ENCODE measurements at regions not wholly inside any gene's neighbourhood (a gene's known extent, or its start where the extent isn't known, plus 50 kb on each side); places are given as distances from the start of the nearest gene placed in this dataset.

DNA sequence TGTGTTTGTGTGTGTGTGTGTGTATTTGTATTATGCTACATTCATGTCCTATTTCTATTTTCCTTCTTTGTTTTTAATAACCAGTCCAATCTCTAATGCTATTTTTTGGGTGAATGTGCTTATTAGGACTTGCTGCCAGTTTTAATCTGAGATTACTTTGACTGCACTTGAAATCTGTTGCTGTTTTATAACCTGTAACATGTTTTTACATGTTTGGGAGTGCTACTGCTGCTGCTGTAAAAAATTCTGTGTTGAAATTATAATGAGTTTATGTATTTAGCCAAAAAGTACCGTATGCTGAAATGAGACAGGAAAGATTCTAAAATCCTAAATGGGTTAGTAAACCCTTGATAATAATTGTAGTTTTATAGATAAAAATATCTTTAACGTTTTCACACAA lies 104.7 kb upstream of the SSBP2 start:
- H3K9ac ChIP-seq (ENCODE audit: low read length): no peak overlapping the region
- no peak overlapping the region for H3K4me3 Mint-ChIP-seq
- H2AFZ ChIP-seq (ENCODE audit: insufficient read depth, low read depth, low read length, poor library complexity, severe bottlenecking): no peak overlapping the region

DNA sequence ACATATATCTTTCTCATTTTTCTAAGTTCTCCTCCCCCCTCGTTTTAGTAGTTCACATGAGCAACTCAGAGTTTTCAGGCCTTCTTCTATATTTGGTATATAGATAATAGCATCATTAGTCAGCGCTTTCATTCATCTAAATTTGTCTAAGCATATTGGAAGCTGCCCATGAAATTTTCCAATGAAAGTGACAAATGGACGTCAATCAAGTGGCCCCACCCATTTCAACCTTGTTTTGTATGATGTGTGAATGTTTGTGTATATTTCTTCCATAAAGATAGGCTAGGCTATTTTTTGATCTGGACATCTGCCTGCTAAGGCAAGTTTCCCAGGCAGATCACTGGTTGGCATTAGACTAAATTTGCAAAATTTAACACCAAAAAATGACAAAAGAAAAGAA lies 104.0 kb upstream of the SSBP2 start:
- TF ChIP-seq EZH2 (IDR thresholded peaks at IDR 0.05; ENCODE audit: borderline replicate concordance, insufficient read depth, low read depth, low read length, poor library complexity, severe bottlenecking): no peak
- TF ChIP-seq, protein P1, sequence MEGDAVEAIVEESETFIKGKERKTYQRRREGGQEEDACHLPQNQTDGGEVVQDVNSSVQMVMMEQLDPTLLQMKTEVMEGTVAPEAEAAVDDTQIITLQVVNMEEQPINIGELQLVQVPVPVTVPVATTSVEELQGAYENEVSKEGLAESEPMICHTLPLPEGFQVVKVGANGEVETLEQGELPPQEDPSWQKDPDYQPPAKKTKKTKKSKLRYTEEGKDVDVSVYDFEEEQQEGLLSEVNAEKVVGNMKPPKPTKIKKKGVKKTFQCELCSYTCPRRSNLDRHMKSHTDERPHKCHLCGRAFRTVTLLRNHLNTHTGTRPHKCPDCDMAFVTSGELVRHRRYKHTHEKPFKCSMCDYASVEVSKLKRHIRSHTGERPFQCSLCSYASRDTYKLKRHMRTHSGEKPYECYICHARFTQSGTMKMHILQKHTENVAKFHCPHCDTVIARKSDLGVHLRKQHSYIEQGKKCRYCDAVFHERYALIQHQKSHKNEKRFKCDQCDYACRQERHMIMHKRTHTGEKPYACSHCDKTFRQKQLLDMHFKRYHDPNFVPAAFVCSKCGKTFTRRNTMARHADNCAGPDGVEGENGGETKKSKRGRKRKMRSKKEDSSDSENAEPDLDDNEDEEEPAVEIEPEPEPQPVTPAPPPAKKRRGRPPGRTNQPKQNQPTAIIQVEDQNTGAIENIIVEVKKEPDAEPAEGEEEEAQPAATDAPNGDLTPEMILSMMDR (IDR thresholded peaks at IDR 0.05): no peak
- POLR2A ChIA-PET: no interaction called here
- peaks cover 36% of the 10 kb centered on the region for H3K4me1 Mint-ChIP-seq
- WGBS (ENCODE audit: insufficient coverage): no CpG with 5 or more reads among the region's 3 CpGs
- DNase-seq (no peak), ATAC-seq (ENCODE audit: low read depth) (no peak)
- H3K27ac ChIP-seq (ENCODE audit: low read length in 2 of 2): no peak overlapping the region
- H3K4me2 ChIP-seq (replicated peaks; ENCODE audit: low read depth, low read length, poor library complexity, severe bottlenecking): no peak overlapping the region
- H3K9ac ChIP-seq (ENCODE audit: low read length): no peak overlapping the region
- peak overlapping the region; percentile 6 for H3K27ac Mint-ChIP-seq
- no peak overlapping the region for H3K4me3 Mint-ChIP-seq
- H3K4me3 ChIP-seq (ENCODE audit: control extremely low read depth in 1 of 5, extremely low read depth in 1 of 5, insufficient read depth in 1 of 5, low read depth in 2 of 5, low read length in 4 of 5): no peak overlapping the region
- peaks cover 22 to 28% of the 10 kb centered on the region in 2 donors for H3K4me1 ChIP-seq (ENCODE audit: control insufficient read depth in 2 of 2, insufficient read depth in 2 of 2, low read length in 2 of 2)
- H3K27me3 Mint-ChIP-seq: no peaks in the 10 kb centered on the region
- H3K27me3 ChIP-seq (replicated peaks in 1 of 4; ENCODE audit: control extremely low read depth in 1 of 4, control insufficient read depth in 3 of 4, insufficient read depth in 4 of 4, low read length in 3 of 4): no peaks in the 10 kb centered on the region
- no peaks in the 10 kb centered on the region for H3K79me2 ChIP-seq (ENCODE audit: control insufficient read depth, insufficient read depth, low read length)
- no peaks in the 10 kb centered on the region for H3K36me3 ChIP-seq (replicated peaks in 1 of 2; ENCODE audit: control extremely low read depth in 1 of 2, control insufficient read depth in 1 of 2, extremely low read depth in 1 of 2, insufficient read depth in 2 of 2, low read length in 1 of 2)
- CTCF ChIA-PET: interaction anchor here (1.4 kb wide), 1 partner anchor 348 kb away, joined by 3 read pairs; no protein-coding TSS in a partner anchor
- no peaks in the 10 kb centered on the region for H4K20me1 ChIP-seq (ENCODE audit: control insufficient read depth, insufficient read depth, low read length, poor library complexity, severe bottlenecking)
- H3K9me3 ChIP-seq (ENCODE audit: control extremely low read depth in 1 of 3, control insufficient read depth in 2 of 3, insufficient read depth in 1 of 3, low read length in 2 of 3): no peaks in the 10 kb centered on the region
- H3K9me3 Mint-ChIP-seq (ENCODE audit: insufficient read depth): no peaks in the 10 kb centered on the region
- intact Hi-C loops (cut with micrococcal nuclease): loop anchor here (5.0 to 10.0 kb wide), 4 partner anchors 52 to 428 kb away; partner anchors contain the start of gene RPS23
- no peak overlapping the region for H2AFZ ChIP-seq (ENCODE audit: insufficient read depth, low read depth, low read length, poor library complexity, severe bottlenecking)

More for the DNA sequence above, 104.7 kb upstream of the SSBP2 start:
- WGBS (ENCODE audit: insufficient coverage): no CpG with 5 or more reads among the region's 2 CpGs
- no peak overlapping the region for H3K4me3 ChIP-seq (ENCODE audit: control extremely low read depth in 1 of 5, extremely low read depth in 1 of 5, insufficient read depth in 1 of 5, low read depth in 2 of 5, low read length in 4 of 5)
- H4K20me1 ChIP-seq (ENCODE audit: control insufficient read depth, insufficient read depth, low read length, poor library complexity, severe bottlenecking): no peaks in the 10 kb centered on the region
- intact Hi-C loops (cut with micrococcal nuclease): loop anchor here (10.0 kb wide), 1 partner anchor 419 kb away; the partner anchor contains the start of gene RPS23
- TF ChIP-seq, protein P1 (IDR thresholded peaks at IDR 0.05): no peak
- TF ChIP-seq EZH2 (IDR thresholded peaks at IDR 0.05; ENCODE audit: borderline replicate concordance, insufficient read depth, low read depth, low read length, poor library complexity, severe bottlenecking): no peak
- no peaks in the 10 kb centered on the region for H3K27me3 ChIP-seq (replicated peaks in 1 of 4; ENCODE audit: control extremely low read depth in 1 of 4, control insufficient read depth in 3 of 4, insufficient read depth in 4 of 4, low read length in 3 of 4)
- ChIA-PET POLR2A (no interaction called here), CTCF (no interaction called here)
- H3K9me3 ChIP-seq (ENCODE audit: control extremely low read depth in 1 of 3, control insufficient read depth in 2 of 3, insufficient read depth in 1 of 3, low read length in 2 of 3): no peaks in the 10 kb centered on the region
- Mint-ChIP-seq H3K4me1 (peaks cover 29% of the 10 kb centered on the region), H3K27me3 (no peaks in the 10 kb centered on the region), H3K27ac (no peak overlapping the region), H3K9me3 (ENCODE audit: insufficient read depth) (no peaks in the 10 kb centered on the region)
- no peaks in the 10 kb centered on the region for H3K36me3 ChIP-seq (replicated peaks in 1 of 2; ENCODE audit: control extremely low read depth in 1 of 2, control insufficient read depth in 1 of 2, extremely low read depth in 1 of 2, insufficient read depth in 2 of 2, low read length in 1 of 2)
- H3K4me1 ChIP-seq (ENCODE audit: control insufficient read depth in 2 of 2, insufficient read depth in 2 of 2, low read length in 2 of 2): peaks cover 19 to 21% of the 10 kb centered on the region in 2 donors
- no peak overlapping the region for H3K4me2 ChIP-seq (replicated peaks; ENCODE audit: low read depth, low read length, poor library complexity, severe bottlenecking)
- ATAC-seq (ENCODE audit: low read depth) (no peak), DNase-seq (no peak)
- H3K27ac ChIP-seq (ENCODE audit: low read length in 2 of 2): no peak overlapping the region
- H3K79me2 ChIP-seq (ENCODE audit: control insufficient read depth, insufficient read depth, low read length): no peaks in the 10 kb centered on the region

All from B cell (primary cell).